OCI-LY3 (cell line): ENCODE measurements at regions not wholly inside any gene's neighbourhood (a gene's known extent, or its start where the extent isn't known, plus 50 kb on each side); places are given as distances from the start of the nearest gene placed in this dataset.

Experiments
- CTCF ChIP-seq: fragments of 200-600, 300-600 bp; sonication (generic); IDR thresholded peaks from 2 replicates; pipeline ENCODE4 v1.5.1; 2014; ENCODE audit warnings: antibody characterized with exemption, low read length, low read depth
- EZH2phosphoT487 ChIP-seq: fragments of 200-600 bp; shearing (Covaris generic); IDR thresholded peaks from 2 replicates; pipeline ENCODE4 v1.6.1; 2018; ENCODE audit warnings: antibody characterized with exemption, mixed run types, low read depth

- TF ChIP-seq CTCF: no peak
- TF ChIP-seq EZH2phosphoT487: no peak
Observed at GRCh38 chr1:98222706-98223105, 301.9 kb upstream of the DPYD start.
